GM19463 (cell line): ENCODE measurements at regions not wholly inside any gene's neighbourhood (a gene's known extent, or its start where the extent isn't known, plus 50 kb on each side); places are given as distances from the start of the nearest gene placed in this dataset.

Experiments
- ATAC-seq: cut with Tn5 transposase; IDR thresholded peaks from one replicate; pipeline ENCODE4 v1.9.1; 2021; ENCODE audit warnings: mild to moderate bottlenecking, moderate library complexity; ENCODE audit not compliant: unreplicated experiment

- no peak for ATAC-seq
Observed at GRCh38 chr11:103659743-103660142, 376.7 kb upstream of the DDI1 start.

- ATAC-seq, result no peak
Observed at GRCh38 chr11:103661185-103661584, 375.3 kb upstream of the DDI1 start.

GRCh38 chr11:103661991-103662390 lies 374.4 kb upstream of the DDI1 start:
- no peak for ATAC-seq

GRCh38 chr11:103662880-103663279 lies 373.6 kb upstream of the DDI1 start:
- ATAC-seq, result no peak

- ATAC-seq, result peak; percentile 47
Observed at GRCh38 chr11:103668859-103669258, 367.6 kb upstream of the DDI1 start.

GRCh38 chr11:103671143-103671651 lies 365.2 kb upstream of the DDI1 start:
- no peak for ATAC-seq

- no peak for ATAC-seq
Observed at GRCh38 chr11:103673773-103674172, 362.7 kb upstream of the DDI1 start.

- ATAC-seq, result no peak
Observed at GRCh38 chr11:103676413-103676812, 360.0 kb upstream of the DDI1 start.

GRCh38 chr11:103680826-103681225 lies 355.6 kb upstream of the DDI1 start:
- ATAC-seq, result no peak

GRCh38 chr11:103681855-103682254 lies 354.6 kb upstream of the DDI1 start:
- peak; percentile 10 for ATAC-seq

- ATAC-seq, result peak; percentile 92
Observed at GRCh38 chr11:103682318-103683184, 353.9 kb upstream of the DDI1 start.

- no peak for ATAC-seq
Observed at GRCh38 chr11:103683576-103683975, 352.9 kb upstream of the DDI1 start.

GRCh38 chr11:103688924-103689323 lies 347.5 kb upstream of the DDI1 start:
- no peak for ATAC-seq

GRCh38 chr11:103690356-103690755 lies 346.1 kb upstream of the DDI1 start:
- no peak for ATAC-seq

GRCh38 chr11:103696123-103696522 lies 340.3 kb upstream of the DDI1 start:
- no peak for ATAC-seq

- ATAC-seq, result no peak
Observed at GRCh38 chr11:103699216-103699615, 337.2 kb upstream of the DDI1 start.

GRCh38 chr11:103699656-103700055 lies 336.8 kb upstream of the DDI1 start:
- no peak for ATAC-seq

- ATAC-seq, result no peak
Observed at GRCh38 chr11:103700622-103701021, 335.8 kb upstream of the DDI1 start.

GRCh38 chr11:103703437-103703836 lies 333.0 kb upstream of the DDI1 start:
- ATAC-seq, result no peak

GRCh38 chr11:103703954-103704353 lies 332.5 kb upstream of the DDI1 start:
- ATAC-seq, result no peak

- no peak for ATAC-seq
Observed at GRCh38 chr11:103705642-103706041, 330.8 kb upstream of the DDI1 start.

- ATAC-seq, result no peak
Observed at GRCh38 chr11:103709371-103709770, 327.1 kb upstream of the DDI1 start.

GRCh38 chr11:103714246-103714645 lies 322.2 kb upstream of the DDI1 start:
- ATAC-seq, result no peak
